Mammary epithelial cell (primary cell): ENCODE measurements at regions not wholly inside any gene's neighbourhood (a gene's known extent, or its start where the extent isn't known, plus 50 kb on each side); places are given as distances from the start of the nearest gene placed in this dataset.

ENCODE experiments used
- EZH2 ChIP-seq: IDR thresholded peaks from 2 replicates; pipeline ENCODE4 v1.6.1; 2012; ENCODE audit warnings: low read length, inconsistent platforms, borderline replicate concordance
- TF ChIP-seq, protein P1 (sequence below), 2 donors: IDR thresholded peaks in 1 of 2; conservative IDR thresholded peaks in 1 of 2; 2 replicates each; pipeline ENCODE4 v1.5.1; 2011 to 2012; ENCODE audit warnings: inconsistent platforms in 2 of 2, low read length in 2 of 2, mild to moderate bottlenecking in 2 of 2, control low read depth in 1 of 2, low read depth in 1 of 2; ENCODE audit not compliant: insufficient read depth in 1 of 2; ENCODE audit errors: extremely low read depth in 1 of 2

DNA sequence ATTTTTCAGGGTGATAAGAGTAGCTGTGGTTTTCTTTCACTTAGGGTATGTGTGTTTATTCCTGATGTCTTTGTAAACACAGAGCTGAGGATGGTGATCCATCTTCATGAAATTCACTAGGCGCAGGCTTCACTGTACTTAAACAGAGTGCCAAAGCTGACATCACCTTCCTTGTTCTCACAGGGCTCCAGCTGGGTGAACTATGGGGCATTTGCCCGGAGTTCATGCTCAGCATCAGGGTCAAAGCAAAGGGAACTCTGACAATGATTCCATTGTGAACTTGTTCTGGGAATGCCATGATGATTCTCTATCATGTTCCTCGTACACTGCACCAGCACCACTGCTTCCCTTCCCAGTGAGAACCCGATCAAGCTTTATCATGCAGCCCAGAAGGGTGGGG is 184.8 kb upstream of the P2RY1 start:
- TF ChIP-seq, protein P1, sequence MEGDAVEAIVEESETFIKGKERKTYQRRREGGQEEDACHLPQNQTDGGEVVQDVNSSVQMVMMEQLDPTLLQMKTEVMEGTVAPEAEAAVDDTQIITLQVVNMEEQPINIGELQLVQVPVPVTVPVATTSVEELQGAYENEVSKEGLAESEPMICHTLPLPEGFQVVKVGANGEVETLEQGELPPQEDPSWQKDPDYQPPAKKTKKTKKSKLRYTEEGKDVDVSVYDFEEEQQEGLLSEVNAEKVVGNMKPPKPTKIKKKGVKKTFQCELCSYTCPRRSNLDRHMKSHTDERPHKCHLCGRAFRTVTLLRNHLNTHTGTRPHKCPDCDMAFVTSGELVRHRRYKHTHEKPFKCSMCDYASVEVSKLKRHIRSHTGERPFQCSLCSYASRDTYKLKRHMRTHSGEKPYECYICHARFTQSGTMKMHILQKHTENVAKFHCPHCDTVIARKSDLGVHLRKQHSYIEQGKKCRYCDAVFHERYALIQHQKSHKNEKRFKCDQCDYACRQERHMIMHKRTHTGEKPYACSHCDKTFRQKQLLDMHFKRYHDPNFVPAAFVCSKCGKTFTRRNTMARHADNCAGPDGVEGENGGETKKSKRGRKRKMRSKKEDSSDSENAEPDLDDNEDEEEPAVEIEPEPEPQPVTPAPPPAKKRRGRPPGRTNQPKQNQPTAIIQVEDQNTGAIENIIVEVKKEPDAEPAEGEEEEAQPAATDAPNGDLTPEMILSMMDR (conservative IDR thresholded peaks at IDR 0.05 in 1 of 2, IDR thresholded peaks at IDR 0.05 in 1 of 2; ENCODE audit: extremely low read depth in 1 of 2, insufficient read depth in 1 of 2, low read depth in 1 of 2, low read length in 2 of 2): no peak
- TF ChIP-seq EZH2: no peak
